ENCODE measurements at regions not wholly inside any gene's neighbourhood (a gene's known extent, or its start where the extent isn't known, plus 50 kb on each side); places are given as distances from the start of the nearest gene placed in this dataset.

- TF ChIP-seq ZBTB5 (IDR thresholded peaks at IDR 0.05), result no peak
Measured at GRCh38 chr1:86235852-86236251, 79.3 kb upstream of the COL24A1 start (continued).

- Histone ChIP-seq H3K36me3 (ENCODE audit: control insufficient read depth, insufficient read depth, low read length) (no peaks in the 10 kb centered on the region), H3K9me1 (ENCODE audit: control insufficient read depth, insufficient read depth, low read length) (no peaks in the 10 kb centered on the region), H3K4me2 (ENCODE audit: insufficient read depth, low read length) (no peak overlapping the region), H2AFZ (ENCODE audit: low read depth, low read length) (no peak overlapping the region), H3K27ac (ENCODE audit: extremely low read depth, low read depth, low read length) (no peak overlapping the region), H3K4me3 (no peak overlapping the region), H3K79me2 (ENCODE audit: control insufficient read depth, insufficient read depth, low read length) (no peaks in the 10 kb centered on the region), H3K9me3 (replicated peaks; ENCODE audit: control insufficient read depth, insufficient read depth, low read depth, low read length) (no peaks in the 10 kb centered on the region), H4K20me1 (replicated peaks; ENCODE audit: control insufficient read depth, insufficient read depth, low read length) (no peaks in the 10 kb centered on the region), H3K9ac (ENCODE audit: insufficient read depth in 1 of 2, low read depth in 2 of 2, low read length in 2 of 2) (no peak overlapping the region), H3K27me3 (ENCODE audit: control insufficient read depth in 2 of 2, insufficient read depth in 2 of 2, low read length in 2 of 2) (no peaks in the 10 kb centered on the region), H3K4me1 (replicated peaks in 1 of 2; ENCODE audit: control insufficient read depth in 2 of 2, insufficient read depth in 2 of 2, low read length in 2 of 2) (no peaks in the 10 kb centered on the region)
- 0% methylated on average over 1 of the region's 1 CpG for WGBS (ENCODE audit: insufficient coverage, low coverage, missing lambda C conversion rate)
- intact Hi-C loops (cut with micrococcal nuclease), result no loop called here
- in situ Hi-C loops (cut with MboI), result no loop called here
- FAIRE-seq (no peak), DNase-seq (ENCODE audit: extremely low read depth in 1 of 4, low spot score in 3 of 4) (no peak), ATAC-seq (no peak)
- CTCF ChIA-PET (ENCODE audit: low intra/inter-chr PET ratio), result no interaction called here
- BruUV-seq (replicated peaks), result no TSS peak
- POLR2A ChIA-PET, result no interaction called here
- TF ChIP-seq MCM2 (IDR thresholded peaks at IDR 0.05; ENCODE audit: low read depth) (no peak), NR1H2 (CRISPR knock-in tag; IDR thresholded peaks at IDR 0.05) (no peak), ZBTB34 (CRISPR knock-in tag; IDR thresholded peaks at IDR 0.05) (no peak), ZNF584 (CRISPR knock-in tag; IDR thresholded peaks at IDR 0.05; ENCODE audit: low read depth) (no peak), MAFG (tag; conservative IDR thresholded peaks at IDR 0.05) (no peak)
Measured at GRCh38 chr1:86233403-86233802, 76.8 kb upstream of the COL24A1 start.
